H1 (cell line): ENCODE measurements at regions not wholly inside any gene's neighbourhood (a gene's known extent, or its start where the extent isn't known, plus 50 kb on each side); places are given as distances from the start of the nearest gene placed in this dataset.

Experiments used
- ASH2L ChIP-seq: fragments of 200-600, 300-600 bp; sonication (generic); IDR thresholded peaks from one replicate; pipeline ENCODE4 v1.7.1; 2017; ENCODE audit warnings: low read length
- BACH1 ChIP-seq: IDR thresholded peaks from 2 replicates; pipeline ENCODE4 v1.6.1; 2012; ENCODE audit warnings: low read length, improper control_type of control experiment
- CHD7 ChIP-seq: fragments of 300-600 bp; sonication (generic); IDR thresholded peaks from 2 replicates; pipeline ENCODE4 v1.7.1; 2012; ENCODE audit warnings: low read length, moderate library complexity, mild to moderate bottlenecking, inconsistent platforms; ENCODE audit not compliant: insufficient replicate concordance
- CTBP2 ChIP-seq: IDR thresholded peaks from 2 replicates; pipeline ENCODE4 v1.7.0; 2011; ENCODE audit warnings: borderline replicate concordance, mild to moderate bottlenecking, moderate library complexity, mixed read lengths, low read length; ENCODE audit not compliant: insufficient read depth, insufficient read length
- HDAC2 ChIP-seq, 2 experiments: fragments of 300-600 bp in 1 of 2; sonication (generic) in 1 of 2; IDR thresholded peaks; 2 replicates each; pipeline ENCODE4 v1.6.1; 2011 to 2012; ENCODE audit warnings: low read depth in 2 of 2, low read length in 2 of 2, mild to moderate bottlenecking in 2 of 2, moderate library complexity in 2 of 2, borderline replicate concordance in 1 of 2, inconsistent platforms in 1 of 2
- KDM5A ChIP-seq: fragments of 200-600 bp; IDR thresholded peaks from 2 replicates; pipeline ENCODE4 v1.7.1; 2012; ENCODE audit warnings: mild to moderate bottlenecking, low read length, inconsistent platforms, mixed read lengths
- NANOG ChIP-seq: IDR thresholded peaks from 2 replicates; pipeline ENCODE4 v1.6.1; 2011; ENCODE audit warnings: low read length, low read depth, mild to moderate bottlenecking, inconsistent platforms; ENCODE audit not compliant: insufficient read depth, poor library complexity, severe bottlenecking
- POLR2A ChIP-seq, 2 experiments: IDR thresholded peaks; 1 replicate in 1 of 2; 2 replicates in 1 of 2; pipeline ENCODE4 v1.6.1; 2011; ENCODE audit warnings: low read depth in 2 of 2, low read length in 2 of 2, mild to moderate bottlenecking in 2 of 2; ENCODE audit errors: control extremely low read depth in 1 of 2
- RAD21 ChIP-seq, 2 experiments: IDR thresholded peaks in 1 of 2; conservative IDR thresholded peaks in 1 of 2; 2 replicates each; pipeline ENCODE4 v1.6.1; 2011; ENCODE audit warnings: low read depth in 2 of 2, low read length in 2 of 2, improper control_type of control experiment in 1 of 2, inconsistent platforms in 1 of 2, mild to moderate bottlenecking in 1 of 2, moderate library complexity in 1 of 2
- SIX5 ChIP-seq: IDR thresholded peaks from 2 replicates; pipeline ENCODE4 v1.6.1; 2011; ENCODE audit warnings: mild to moderate bottlenecking, low read depth, low read length
- SP4 ChIP-seq: IDR thresholded peaks from 2 replicates; pipeline ENCODE4 v1.6.1; 2012; ENCODE audit warnings: low read length, inconsistent platforms
- TEAD4 ChIP-seq: IDR thresholded peaks from 2 replicates; pipeline ENCODE4 v1.6.1; 2012; ENCODE audit warnings: low read depth, low read length, inconsistent platforms, mixed read lengths

- TF ChIP-seq CHD7 (no peak), SIX5 (no peak), HDAC2 (IDR thresholded peaks at IDR 0.05; ENCODE audit: borderline replicate concordance in 1 of 2, low read depth in 2 of 2, low read length in 2 of 2) (no peak), POLR2A (IDR thresholded peaks at IDR 0.05; ENCODE audit: control extremely low read depth in 1 of 2, low read depth in 2 of 2, low read length in 2 of 2) (no peak), CTBP2 (no peak), SP4 (no peak), NANOG (no peak), KDM5A (no peak), TEAD4 (no peak), RAD21 (IDR thresholded peaks at IDR 0.05 in 1 of 2, conservative IDR thresholded peaks at IDR 0.05 in 1 of 2; ENCODE audit: low read depth in 2 of 2, low read length in 2 of 2) (no peak), ASH2L (no peak), BACH1 (no peak)
Measured at GRCh38 chr12:132419631-132420246, 70.2 kb upstream of the FBRSL1 start (continued).
